ENCODE measurements at regions not wholly inside any gene's neighbourhood (a gene's known extent, or its start where the extent isn't known, plus 50 kb on each side); places are given as distances from the start of the nearest gene placed in this dataset.

- FAIRE-seq, result no peak
Measured at GRCh38 chr10:113423981-113424721, 128.7 kb upstream of the HABP2 start.

DNA sequence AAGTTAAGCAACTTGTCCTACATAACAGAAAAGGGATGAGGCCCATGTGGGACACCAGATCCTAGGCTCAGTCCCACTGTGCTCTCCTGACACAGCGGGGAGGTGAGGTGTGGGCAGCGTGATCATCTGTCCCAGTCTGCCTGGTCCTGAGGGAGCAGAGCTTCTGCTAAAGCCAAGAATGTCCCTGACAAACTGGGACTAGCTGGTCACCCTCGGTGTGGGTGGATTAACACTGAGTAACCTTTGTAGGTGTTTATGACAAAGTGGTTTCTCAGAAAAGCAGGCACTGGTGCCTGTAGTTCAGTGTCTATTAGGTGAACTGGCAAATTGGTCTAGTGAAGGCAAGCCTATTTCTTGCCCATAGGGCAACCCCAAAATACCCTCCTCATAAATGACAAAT is 127.8 kb upstream of the HABP2 start:
- FAIRE-seq, result no peak

- FAIRE-seq, result no peak
Measured at GRCh38 chr10:113425541-113425951, 127.3 kb upstream of the HABP2 start.

GRCh38 chr10:113426181-113426877 is 126.5 kb upstream of the HABP2 start:
- no peak for FAIRE-seq

DNA sequence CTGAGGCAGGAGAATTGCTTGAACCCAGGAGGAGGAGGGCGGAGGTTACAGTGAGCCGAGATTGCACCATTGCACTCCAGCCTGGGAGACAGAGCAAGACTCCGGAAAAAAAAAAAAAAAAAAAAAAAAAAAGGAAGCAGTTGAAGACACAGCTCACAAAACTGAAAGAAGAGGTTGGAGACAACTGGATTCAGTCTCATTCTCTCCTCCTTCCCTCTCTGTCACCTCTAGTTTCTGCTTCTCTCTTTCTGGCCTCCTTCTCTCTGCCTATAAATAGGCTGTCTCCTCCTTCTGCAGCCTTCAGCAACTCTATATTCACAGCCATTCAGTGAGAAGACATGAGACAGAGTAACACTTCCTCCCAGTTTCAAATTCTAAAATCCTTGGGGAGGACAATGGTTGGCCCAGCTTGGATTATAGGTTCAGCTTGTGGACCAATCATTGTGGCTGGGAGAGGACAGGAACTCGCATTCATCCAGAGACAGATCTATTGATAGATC is 125.6 kb upstream of the HABP2 start:
- no peak for FAIRE-seq

DNA sequence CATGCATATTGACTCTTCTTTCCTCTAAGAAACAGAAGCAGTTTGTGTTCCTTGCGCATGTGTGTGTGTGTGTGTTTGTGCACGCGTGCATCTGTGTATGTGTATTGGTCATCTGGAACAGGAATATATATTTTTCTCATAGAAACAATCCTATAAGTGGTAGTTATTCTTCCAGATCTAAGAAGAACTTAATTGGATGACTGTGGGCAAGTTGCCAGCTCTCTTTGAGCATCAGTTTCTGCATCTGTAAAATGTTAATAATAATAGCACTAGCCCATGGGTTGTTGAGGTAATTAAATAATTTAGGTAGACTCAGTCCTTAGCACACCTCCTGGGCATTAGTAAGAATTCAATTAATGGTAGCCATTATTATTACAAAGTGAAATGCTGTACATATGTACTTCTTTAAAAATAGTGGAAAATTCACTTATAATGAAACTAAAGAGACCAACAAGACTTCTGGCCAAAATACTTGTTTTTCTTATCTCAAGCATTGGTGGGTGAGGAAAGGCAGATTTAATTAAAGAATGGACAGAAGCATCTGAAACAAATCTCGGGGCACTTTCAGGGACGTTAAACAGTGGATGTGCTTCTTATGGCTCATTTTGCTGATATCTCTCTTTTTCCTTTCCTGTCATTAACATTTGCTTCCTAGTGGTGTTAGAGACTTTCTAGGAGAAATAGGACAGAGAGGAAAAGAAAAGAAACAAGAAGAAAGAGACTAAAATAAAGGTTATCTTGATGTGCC is 124.9 kb upstream of the HABP2 start:
- no peak for FAIRE-seq

GRCh38 chr10:113430634-113431397 is 122.0 kb upstream of the HABP2 start:
- FAIRE-seq, result no peak

DNA sequence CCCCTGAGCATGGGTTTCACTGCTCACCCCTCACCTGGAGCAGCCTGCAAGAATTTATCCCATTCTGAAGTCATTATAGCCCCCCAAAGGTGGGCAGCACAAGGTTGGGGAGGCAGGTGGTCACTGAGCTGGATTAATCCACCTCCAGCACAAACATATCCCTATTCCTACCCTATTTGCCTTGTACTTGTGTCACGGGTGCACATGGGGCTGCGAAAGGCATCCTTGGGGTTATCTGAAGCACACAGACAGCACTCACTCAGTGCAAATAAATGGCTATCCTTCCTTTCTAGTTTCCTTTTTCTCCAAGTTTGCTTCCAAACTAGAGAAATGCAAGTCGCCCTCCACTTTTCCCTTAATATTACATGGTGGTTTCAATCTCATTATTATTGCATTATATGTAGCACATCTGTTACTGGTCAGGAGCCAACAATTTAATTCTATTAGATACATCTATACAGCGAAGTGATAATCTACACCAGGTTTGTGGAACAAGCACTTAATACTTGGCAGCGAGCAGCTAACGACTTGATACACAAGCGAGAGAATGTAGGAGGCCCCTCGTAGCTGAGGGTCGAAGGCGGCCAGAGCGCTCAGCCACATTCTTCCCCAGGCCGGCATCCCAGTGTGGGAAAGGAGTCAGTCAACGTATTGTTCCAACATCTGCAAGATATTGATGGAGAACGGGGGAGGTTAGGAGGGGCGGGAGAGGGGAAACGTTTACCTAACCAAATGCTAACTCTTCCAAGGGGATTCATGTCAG is 121.3 kb upstream of the HABP2 start:
- FAIRE-seq, result no peak

- no peak for FAIRE-seq
Measured at GRCh38 chr10:113433711-113434110, 119.1 kb upstream of the HABP2 start.

GRCh38 chr10:113434315-113434714 is 118.5 kb upstream of the HABP2 start:
- FAIRE-seq, result no peak

DNA sequence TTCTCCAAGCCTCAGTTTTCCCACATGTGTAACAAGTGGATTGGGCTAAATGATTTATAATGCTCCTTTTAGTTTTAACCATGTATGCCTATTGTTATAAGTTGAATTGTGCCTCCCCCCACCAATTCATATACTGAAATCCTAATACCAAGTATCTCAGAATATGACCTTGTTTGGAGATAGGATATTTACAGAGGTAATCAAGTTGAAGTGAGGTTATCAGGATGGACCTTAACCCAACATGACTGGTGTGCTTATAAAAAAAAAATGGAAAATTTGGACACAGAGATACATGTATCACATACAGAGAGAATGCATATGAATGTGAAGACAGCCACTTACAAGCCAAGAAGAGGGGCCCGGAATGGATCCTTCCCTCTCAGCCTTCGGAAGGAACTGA is 117.9 kb upstream of the HABP2 start:
- FAIRE-seq, result no peak

DNA sequence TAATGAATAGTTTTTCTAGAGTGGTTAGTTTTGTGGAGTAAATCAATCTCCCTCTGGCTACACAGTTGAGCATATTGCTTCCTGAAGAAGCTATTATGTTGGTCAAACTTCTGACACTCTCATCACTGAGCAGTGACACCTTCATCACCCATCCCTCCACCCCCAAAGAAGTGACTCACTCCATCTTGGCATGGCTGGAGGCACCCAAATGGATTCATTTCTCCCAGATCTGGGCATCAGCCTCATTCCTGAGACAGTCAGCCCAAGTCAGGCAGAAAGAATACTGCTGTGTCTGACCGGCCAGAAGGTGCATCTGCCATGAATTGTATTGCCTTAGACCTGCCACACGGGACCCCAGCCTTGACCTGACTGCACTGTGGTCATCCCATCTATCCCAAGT is 117.0 kb upstream of the HABP2 start:
- FAIRE-seq, result no peak

DNA sequence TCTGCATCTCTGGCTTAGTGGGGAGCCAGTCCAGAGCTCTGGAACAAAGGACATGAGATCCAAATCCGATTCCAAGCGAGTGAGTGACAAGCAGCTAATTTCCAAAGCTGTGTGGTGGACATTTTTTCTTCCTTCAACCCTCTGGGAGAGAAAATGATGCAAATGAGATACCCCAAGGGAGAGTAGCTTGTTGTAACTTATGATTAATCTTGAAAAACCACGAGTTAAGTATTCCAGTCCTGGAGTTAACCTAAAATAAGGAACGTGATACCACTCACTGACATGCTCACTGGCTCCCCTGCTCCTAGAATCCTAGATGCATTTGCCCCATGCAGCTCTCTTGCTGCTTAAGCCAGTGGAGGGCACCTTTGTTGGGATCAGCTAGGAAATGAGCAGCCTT is 116.0 kb upstream of the HABP2 start:
- no peak for FAIRE-seq

GRCh38 chr10:113438652-113439051 is 114.2 kb upstream of the HABP2 start:
- FAIRE-seq, result no peak

DNA sequence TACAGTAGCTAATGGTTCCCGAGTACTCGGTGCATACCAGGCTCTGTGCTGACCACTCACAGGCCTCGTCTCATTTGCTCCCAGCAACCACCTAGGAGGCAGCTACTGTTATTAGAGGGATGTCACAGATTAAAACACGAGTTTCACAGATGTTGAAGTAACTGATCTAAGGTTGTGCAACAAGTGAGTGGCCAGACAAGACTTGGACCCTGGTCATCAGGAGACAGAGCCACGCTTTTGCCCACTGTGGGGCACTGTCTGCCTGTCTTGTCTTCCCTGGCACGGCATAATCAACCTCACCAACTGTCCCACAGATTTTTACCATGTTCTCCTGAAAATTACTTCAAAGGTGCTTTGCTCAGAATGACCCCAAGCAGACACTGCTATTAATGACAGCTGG is 111.6 kb upstream of the HABP2 start:
- FAIRE-seq, result no peak

DNA sequence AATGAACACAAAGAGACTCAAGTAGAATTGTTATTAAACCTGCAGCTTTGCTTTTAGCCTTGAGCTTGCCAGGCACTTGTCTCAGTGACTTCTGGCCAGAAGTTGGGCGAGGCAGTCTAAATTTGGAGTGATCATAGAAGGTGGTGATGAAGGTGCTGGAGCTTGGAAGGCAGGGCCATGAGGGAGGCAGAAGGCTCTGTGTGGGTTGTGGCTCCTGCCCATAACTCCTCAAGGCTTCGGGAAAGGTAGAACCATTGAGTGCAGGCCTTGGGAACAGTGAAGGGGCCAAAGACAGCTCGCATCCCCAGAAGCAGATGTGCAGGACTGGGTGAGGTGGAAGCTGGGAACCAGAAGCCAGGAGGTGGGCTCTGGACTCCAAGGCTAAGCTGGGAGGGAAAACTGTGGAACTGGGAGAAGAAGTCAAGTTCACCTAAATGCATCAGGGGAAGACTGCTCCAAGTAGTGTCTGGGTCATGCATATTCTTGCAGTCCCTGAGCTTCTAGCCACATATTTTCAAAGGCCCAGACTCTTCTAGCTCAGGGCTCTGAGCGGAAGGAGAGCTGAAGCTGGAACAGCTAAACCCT is 111.1 kb upstream of the HABP2 start:
- no peak for FAIRE-seq

- no peak for FAIRE-seq
Measured at GRCh38 chr10:113442336-113442735, 110.5 kb upstream of the HABP2 start.

DNA sequence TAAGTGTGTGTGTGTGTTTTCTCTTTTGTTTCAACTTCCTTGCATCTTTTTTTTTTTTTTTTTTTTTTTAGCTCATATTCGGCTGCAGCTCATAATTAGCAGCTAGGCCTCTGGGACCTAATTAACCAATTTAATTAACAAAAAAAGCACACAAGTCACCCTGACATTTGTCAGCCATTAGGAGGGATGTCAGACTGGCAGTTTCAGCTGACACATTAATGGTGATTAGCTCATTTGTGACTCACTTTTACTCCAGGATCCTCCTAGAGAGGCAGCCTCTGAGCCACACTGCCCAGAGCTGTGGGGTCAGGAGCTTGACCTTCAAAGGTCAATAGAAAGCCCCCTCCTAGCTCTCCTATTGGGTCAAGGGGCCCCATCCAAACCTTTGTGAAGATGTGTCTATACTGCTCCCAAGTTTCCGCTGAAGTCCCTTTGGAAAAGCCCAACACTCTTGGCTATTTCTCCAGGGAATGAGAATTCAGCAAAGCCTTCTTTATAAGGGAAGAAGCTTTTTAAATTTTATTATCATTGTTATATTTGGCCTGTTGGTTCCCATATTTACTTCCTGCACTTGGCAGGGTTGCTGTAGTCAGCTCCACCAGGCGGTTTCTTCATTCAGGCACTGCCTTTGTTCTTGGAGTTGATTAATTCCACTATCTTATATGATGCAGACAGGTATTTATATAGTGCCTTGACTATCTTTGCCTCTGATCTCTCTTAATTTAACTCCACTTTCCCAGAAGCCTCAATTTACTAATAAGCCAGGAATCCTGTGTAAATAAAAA is 109.5 kb upstream of the HABP2 start:
- FAIRE-seq, result no peak

GRCh38 chr10:113444766-113445365 is 108.0 kb upstream of the HABP2 start:
- no peak for FAIRE-seq

DNA sequence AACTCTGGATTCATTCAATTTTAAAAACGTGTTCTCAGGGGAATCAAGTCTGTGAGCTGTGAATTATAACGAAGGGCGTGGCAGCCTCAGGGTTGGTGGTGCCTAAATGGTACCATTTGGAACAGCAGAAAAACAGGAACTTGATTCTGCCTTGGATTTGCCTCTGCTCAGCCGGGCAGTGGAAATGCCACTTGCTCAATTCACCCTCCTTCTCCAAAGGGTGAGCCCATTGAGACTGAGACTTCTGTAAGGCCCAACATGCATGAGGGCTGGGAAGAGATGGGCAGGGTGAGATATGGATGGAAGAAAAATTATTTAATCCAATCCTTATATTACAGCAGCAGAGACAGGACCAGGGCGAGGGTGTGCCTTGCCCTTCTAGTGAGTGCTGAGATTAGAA is 107.1 kb upstream of the HABP2 start:
- FAIRE-seq, result no peak

DNA sequence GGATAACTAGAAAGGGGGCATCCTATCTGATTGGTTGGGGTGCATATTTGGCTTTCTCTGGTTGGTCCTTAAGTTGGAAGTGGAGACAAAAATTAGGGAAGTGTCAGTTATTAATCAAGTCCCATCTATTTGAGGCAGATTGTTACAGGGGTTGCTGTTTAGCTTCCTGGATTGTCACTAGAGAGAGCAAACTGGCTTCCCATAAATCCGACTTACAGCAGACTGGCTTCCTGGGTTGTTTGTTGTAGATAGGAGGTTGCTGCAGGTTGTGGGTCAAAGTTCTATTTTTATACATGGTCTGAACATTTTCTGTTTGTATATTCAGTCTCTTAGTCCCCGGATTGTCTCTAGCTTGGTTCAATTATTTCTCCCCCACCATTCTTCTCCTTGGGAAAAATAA is 106.1 kb upstream of the HABP2 start:
- no peak for FAIRE-seq
